ENCODE measurements at regions not wholly inside any gene's neighbourhood (a gene's known extent, or its start where the extent isn't known, plus 50 kb on each side); places are given as distances from the start of the nearest gene placed in this dataset.
"Not testable (repeated sequence)": the region's sequence is repeated elsewhere in the genome, so short reads cannot be mapped to it uniquely, and the experiment has no call there.

DNA sequence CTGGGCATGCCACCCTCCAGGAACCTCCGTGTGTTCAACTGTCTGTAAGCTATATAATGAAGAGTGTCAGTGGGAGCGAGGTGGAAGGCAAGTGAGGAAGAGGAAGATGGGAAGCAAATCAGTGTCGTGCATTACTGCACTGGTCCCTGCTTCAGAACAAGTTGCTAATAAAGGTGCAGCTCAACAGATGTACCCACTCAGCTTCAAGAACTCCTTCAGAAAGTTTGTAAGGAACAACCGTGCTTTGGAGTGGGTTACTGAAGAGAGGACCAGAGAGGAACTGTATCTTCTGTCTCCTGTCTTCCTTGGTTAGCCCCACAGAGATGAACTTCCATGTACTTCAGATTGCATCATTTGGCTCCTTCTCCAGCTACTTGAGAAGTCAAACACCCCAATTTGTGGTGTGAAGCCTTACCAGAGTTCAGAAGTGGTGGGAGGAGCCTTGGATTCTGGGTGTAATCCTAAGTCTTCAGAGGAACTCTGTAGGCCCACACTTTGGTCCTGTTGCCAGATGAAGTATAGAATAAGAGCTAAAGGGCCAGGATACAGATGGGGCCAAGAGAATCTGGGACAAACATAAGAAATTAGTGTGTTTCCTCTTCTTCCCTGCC is 290.5 kb upstream of the PROX1 start:
- H3K27ac Mint-ChIP-seq (ENCODE audit: low read depth): no peak overlapping the region
- peaks cover 6% of the 10 kb centered on the region for H3K9me3 Mint-ChIP-seq
- DNase-seq (ENCODE audit: low spot score in 2 of 2): no peak
- H3K36me3 Mint-ChIP-seq (ENCODE audit: insufficient read depth): no peaks in the 10 kb centered on the region
- H3K27me3 Mint-ChIP-seq: no peaks in the 10 kb centered on the region
- no peak overlapping the region for H3K4me3 Mint-ChIP-seq
- no peaks in the 10 kb centered on the region for H3K4me1 Mint-ChIP-seq
- no peak for ATAC-seq (replicated peaks; ENCODE audit: extremely low read depth, poor library complexity, severe bottlenecking)

DNA sequence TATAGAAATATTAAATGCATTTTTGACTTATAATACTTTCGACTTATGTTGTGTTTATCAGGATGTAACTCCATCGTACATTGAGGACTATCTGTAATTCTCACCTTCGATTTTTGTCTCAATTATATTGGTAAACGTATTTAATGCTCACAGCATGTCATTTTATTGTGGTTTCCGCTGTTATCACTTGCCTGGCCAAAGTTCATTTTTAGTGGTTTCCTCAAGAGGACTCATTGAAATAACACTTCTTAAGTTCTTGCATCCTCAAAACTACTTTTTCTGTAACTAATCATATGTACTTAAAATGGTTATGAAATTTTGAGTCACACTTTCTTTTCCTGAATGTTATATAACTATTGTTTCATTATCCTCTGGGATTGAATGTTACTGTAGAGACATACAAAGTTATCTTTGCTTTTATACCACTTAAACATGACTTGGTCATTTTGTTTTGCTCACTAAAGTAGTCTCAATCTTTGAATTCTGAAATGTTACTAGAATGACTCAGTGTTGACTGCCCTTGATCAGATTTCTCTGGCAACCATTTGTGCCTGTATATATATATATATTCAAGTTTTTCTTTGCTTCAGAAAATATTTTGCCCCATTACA is 289.6 kb upstream of the PROX1 start:
- Mint-ChIP-seq H3K36me3 (ENCODE audit: insufficient read depth) (no peaks in the 10 kb centered on the region), H3K9me3 (peaks cover 7% of the 10 kb centered on the region), H3K27me3 (no peaks in the 10 kb centered on the region), H3K27ac (ENCODE audit: low read depth) (no peak overlapping the region), H3K4me3 (no peak overlapping the region), H3K4me1 (no peaks in the 10 kb centered on the region)
- ATAC-seq (replicated peaks; ENCODE audit: extremely low read depth, poor library complexity, severe bottlenecking) (no peak), DNase-seq (ENCODE audit: low spot score in 2 of 2) (no peak)

DNA sequence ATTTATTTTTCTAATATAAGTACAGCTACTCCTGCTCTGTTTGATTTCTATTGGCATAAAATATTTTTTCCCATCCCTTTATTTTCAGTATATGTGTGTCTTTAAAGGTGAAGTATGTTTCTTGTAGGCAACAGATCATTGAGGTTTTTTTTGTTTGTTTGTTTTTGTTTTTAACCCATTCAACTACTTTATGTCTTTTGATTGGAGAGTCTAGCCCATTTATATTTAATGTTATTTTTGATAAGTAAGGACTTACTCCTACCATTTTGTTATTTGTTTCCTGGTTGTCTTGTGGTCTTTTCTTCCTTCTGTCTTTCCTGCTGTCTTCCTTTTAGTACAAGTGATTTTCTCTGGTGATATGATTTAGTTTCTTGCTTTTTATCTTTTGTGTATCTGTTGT is 285.1 kb upstream of the PROX1 start:
- H3K36me3 Mint-ChIP-seq (ENCODE audit: insufficient read depth): no peaks in the 10 kb centered on the region
- peaks cover 11% of the 10 kb centered on the region for H3K9me3 Mint-ChIP-seq
- H3K4me3 Mint-ChIP-seq: no peak overlapping the region
- ATAC-seq (replicated peaks; ENCODE audit: extremely low read depth, poor library complexity, severe bottlenecking) (no peak), DNase-seq (ENCODE audit: low spot score in 2 of 2) (no peak)
- no peak overlapping the region for H3K27ac Mint-ChIP-seq (ENCODE audit: low read depth)
- no peaks in the 10 kb centered on the region for H3K4me1 Mint-ChIP-seq
- H3K27me3 Mint-ChIP-seq: no peaks in the 10 kb centered on the region

DNA sequence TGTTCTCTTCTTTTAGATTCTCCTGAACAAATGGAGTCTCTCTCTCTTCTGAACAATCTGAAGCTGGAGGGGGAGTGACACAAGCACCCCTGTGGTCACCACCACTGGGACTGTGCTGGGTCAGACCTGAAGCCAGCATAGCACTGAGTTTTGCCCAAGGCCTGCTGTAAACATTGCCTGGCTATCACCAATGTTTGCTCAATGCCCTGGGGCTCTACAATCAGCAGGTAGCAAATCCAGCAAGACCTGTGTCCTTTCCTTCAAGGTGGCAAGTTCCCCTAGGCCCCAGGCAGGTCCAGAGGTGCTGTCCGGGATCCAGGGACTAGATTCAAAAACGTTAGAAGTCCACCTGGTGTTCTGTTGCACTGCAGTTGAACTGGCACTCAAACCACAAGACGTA is 282.8 kb upstream of the PROX1 start:
- ATAC-seq (replicated peaks; ENCODE audit: extremely low read depth, poor library complexity, severe bottlenecking) (no peak), DNase-seq (ENCODE audit: low spot score in 2 of 2) (no peak)
- no peak overlapping the region for H3K27ac Mint-ChIP-seq (ENCODE audit: low read depth)
- H3K27me3 Mint-ChIP-seq: no peaks in the 10 kb centered on the region
- H3K4me3 Mint-ChIP-seq: no peak overlapping the region
- H3K9me3 Mint-ChIP-seq: peaks cover 11% of the 10 kb centered on the region
- no peaks in the 10 kb centered on the region for H3K4me1 Mint-ChIP-seq
- peaks cover 3% of the 10 kb centered on the region for H3K36me3 Mint-ChIP-seq (ENCODE audit: insufficient read depth)

DNA sequence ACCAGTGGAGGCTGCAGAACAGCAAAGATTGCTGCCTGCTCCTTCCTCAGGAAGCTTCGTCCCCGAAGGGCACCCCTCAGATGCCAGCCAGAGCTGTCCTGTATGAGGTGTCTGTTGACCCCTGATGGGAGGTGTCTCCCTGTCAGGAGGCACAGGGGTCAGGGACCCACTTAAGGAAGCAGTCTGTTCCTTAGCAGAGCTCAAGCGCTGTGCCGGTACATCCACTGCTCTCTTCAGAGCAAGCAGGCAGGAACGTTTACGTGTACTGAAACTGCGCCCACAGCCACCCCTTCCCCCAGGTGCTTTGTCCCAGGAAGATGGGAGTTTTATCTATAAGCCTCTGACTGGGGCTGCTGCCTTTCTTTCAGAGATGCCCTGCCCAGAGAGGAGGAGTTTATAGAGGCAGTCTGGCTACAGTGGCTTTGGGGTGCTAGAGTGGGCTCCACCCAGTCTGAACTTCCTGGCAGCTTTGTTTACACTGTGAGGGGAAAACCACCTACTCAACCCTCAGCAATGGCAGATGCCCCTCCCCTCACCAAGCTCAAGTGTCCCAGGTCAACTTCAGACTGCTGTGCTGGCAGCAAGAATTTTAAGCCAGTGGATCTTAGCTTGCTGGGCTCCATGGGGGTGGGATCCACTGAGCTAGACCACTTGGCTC is 275.8 kb upstream of the PROX1 start:
- not testable (repeated sequence) for H3K9me3 Mint-ChIP-seq; H3K4me3 Mint-ChIP-seq; DNase-seq (ENCODE audit: low spot score in 2 of 2); H3K4me1 Mint-ChIP-seq; H3K27ac Mint-ChIP-seq (ENCODE audit: low read depth); ATAC-seq (replicated peaks; ENCODE audit: extremely low read depth, poor library complexity, severe bottlenecking); H3K36me3 Mint-ChIP-seq (ENCODE audit: insufficient read depth)
- peaks cover 13% of the 10 kb centered on the region for H3K27me3 Mint-ChIP-seq

DNA sequence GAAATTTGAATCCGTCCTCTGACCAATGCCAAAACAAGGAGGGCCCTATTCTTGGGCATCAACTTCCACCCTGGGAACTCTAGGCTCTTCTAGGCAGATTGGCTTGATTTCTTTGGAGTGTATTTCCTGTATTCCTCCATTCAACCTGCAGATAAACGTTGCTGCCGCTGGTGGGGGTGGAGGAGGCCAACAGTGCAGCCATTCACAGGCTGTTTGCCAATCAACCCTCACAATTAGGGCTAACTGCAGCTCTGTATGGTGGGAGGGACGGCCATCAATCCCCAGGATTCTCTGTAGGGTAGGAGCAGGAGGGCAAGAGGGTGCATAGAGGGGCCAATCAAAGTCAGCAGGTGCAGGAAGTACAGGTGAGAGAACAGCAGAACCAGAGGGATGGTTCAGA is 273.1 kb upstream of the PROX1 start:
- H3K9me3 Mint-ChIP-seq: peaks cover 14% of the 10 kb centered on the region
- H3K4me1 Mint-ChIP-seq: no peaks in the 10 kb centered on the region
- H3K27ac Mint-ChIP-seq (ENCODE audit: low read depth): no peak overlapping the region
- H3K36me3 Mint-ChIP-seq (ENCODE audit: insufficient read depth): peaks cover 1% of the 10 kb centered on the region
- peaks cover 13% of the 10 kb centered on the region for H3K27me3 Mint-ChIP-seq
- DNase-seq (ENCODE audit: low spot score in 2 of 2): no peak
- no peak overlapping the region for H3K4me3 Mint-ChIP-seq
- no peak for ATAC-seq (replicated peaks; ENCODE audit: extremely low read depth, poor library complexity, severe bottlenecking)

DNA sequence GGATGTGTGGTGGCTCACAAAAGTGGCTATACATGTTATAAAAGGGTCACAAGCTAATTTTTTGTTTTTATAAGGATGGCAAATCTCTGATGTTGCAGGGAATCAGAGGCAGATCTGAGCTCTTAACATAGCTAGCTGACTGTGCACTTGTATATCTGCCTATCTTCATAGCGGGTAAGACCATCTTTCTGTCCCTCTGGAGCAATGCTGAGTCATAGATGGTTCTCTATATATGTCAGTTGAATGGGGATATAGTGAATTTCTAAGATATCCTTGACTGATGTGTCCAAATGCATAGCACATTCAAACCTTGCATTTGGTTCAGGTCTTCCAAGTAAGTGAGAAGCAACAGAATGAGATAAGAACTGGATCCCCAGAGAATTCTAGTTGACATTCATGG is 272.6 kb upstream of the PROX1 start:
- no peaks in the 10 kb centered on the region for H3K36me3 Mint-ChIP-seq (ENCODE audit: insufficient read depth)
- H3K27me3 Mint-ChIP-seq: peaks cover 13% of the 10 kb centered on the region
- no peak overlapping the region for H3K27ac Mint-ChIP-seq (ENCODE audit: low read depth)
- H3K4me1 Mint-ChIP-seq: no peaks in the 10 kb centered on the region
- H3K9me3 Mint-ChIP-seq: peaks cover 14% of the 10 kb centered on the region
- H3K4me3 Mint-ChIP-seq: no peak overlapping the region
- ATAC-seq (replicated peaks; ENCODE audit: extremely low read depth, poor library complexity, severe bottlenecking) (no peak), DNase-seq (ENCODE audit: low spot score in 2 of 2) (no peak)

DNA sequence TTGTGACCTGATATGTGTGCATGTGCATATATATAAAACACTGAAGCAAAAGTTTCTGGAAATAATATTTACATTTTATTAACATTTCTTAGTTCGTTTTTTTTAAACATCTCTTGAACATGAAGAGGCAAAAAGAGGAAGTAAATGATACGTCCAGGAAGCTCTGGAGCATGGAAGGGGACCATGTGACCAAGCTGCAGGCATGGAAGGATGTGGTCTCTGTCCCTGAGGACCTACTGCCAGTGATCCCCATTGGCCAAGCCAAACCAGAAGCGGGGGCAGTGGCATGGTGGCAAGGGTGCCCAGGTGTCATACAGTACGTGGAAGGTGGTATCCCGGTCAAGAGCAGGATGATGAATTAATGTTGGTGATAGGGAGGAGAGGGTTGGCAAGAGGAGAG is 268.3 kb upstream of the PROX1 start:
- peaks cover 8% of the 10 kb centered on the region for H3K27me3 Mint-ChIP-seq
- H3K9me3 Mint-ChIP-seq: peaks cover 15% of the 10 kb centered on the region
- no peak overlapping the region for H3K27ac Mint-ChIP-seq (ENCODE audit: low read depth)
- no peaks in the 10 kb centered on the region for H3K36me3 Mint-ChIP-seq (ENCODE audit: insufficient read depth)
- no peaks in the 10 kb centered on the region for H3K4me1 Mint-ChIP-seq
- H3K4me3 Mint-ChIP-seq: no peak overlapping the region
- no peak for DNase-seq (ENCODE audit: low spot score in 2 of 2)
- no peak for ATAC-seq (replicated peaks; ENCODE audit: extremely low read depth, poor library complexity, severe bottlenecking)

DNA sequence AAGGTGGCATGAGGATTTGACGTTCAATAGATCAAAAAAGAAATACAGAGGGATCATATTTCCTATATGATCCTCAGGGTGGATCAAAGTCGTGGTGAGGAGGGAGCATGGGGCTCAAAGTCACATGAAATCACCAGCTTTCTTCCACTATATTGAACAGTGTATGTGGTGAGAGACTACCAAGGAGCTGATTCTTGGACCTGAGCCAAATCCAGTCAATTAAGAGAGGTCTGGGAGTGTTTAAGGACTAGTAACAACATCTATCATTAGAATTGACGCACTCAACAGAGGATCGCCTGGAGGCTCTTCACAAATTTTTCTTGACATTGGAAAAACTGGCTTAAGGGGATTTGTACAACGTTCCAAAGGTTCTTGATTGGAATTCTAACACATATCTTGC is 267.7 kb upstream of the PROX1 start:
- Mint-ChIP-seq H3K4me1 (no peaks in the 10 kb centered on the region), H3K27ac (ENCODE audit: low read depth) (no peak overlapping the region), H3K36me3 (ENCODE audit: insufficient read depth) (no peaks in the 10 kb centered on the region), H3K27me3 (peaks cover 2% of the 10 kb centered on the region), H3K4me3 (no peak overlapping the region), H3K9me3 (peaks cover 15% of the 10 kb centered on the region)
- DNase-seq (ENCODE audit: low spot score in 2 of 2) (no peak), ATAC-seq (replicated peaks; ENCODE audit: extremely low read depth, poor library complexity, severe bottlenecking) (no peak)

DNA sequence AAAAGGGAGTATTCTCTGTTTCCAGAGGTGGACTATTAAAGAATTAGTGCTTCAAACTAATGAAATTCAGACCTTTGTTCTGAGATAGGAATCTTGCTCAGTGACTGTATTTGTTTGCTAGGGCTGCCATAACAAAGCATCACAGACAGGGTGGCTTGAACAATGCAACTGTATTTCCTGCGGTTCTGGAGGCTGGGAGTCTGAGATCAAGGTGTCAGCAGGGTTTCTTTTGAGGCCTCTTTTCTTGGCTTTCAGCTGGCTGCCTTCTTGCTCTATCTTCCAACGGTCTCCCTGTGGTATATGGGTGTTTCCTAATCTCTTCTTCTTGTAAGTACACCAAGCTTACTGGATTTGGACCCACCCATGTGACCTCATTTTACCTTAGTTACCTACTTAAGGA is 264.6 kb upstream of the PROX1 start:
- Mint-ChIP-seq H3K4me1 (no peaks in the 10 kb centered on the region), H3K4me3 (no peak overlapping the region)
- DNase-seq (ENCODE audit: low spot score in 2 of 2): no peak

DNA sequence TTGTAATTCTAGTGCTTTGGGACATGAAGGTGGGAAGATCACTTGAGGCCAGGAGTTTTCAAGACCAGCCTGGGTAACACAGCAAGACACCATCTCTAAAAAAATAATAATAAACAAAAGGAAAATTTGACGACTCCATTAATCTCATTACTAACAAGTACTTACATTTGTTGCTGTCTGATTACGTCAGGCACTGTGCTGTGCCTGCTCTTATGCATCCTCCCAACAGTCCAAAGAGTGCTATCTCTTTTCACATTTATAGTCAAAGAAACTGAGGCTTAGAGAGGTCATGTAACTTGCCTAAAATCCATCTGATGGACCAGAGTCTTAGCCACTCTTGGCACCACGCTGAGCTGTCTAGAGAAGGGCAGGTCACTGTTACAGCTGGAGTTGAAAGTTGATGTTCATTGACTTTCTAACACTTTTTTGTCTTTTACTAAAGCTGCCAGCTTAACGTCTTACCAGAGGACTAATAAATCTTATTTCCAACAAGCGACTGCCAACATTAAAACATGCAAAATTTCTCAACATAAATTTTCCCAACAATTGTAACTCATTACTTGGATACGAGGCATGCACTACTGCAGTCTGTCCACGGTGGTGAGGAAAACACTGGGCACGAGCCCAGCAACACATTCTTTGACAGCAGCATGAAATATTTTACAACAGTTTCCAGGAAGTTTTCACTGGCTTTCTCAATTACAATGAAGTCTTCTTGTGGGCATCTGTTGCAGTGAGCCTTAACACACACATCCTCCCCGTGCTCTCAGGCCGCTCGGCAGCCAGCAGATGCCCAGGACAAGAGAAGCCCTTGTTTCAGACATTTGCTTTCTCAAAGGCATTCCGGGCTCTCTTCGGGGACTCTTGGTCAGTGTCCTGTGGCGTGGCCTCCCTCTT is 262.9 kb upstream of the PROX1 start:
- Mint-ChIP-seq H3K36me3 (ENCODE audit: insufficient read depth) (no peaks in the 10 kb centered on the region), H3K27me3 (no peaks in the 10 kb centered on the region), H3K27ac (ENCODE audit: low read depth) (no peak overlapping the region), H3K9me3 (peaks cover 17% of the 10 kb centered on the region), H3K4me1 (no peaks in the 10 kb centered on the region), H3K4me3 (no peak overlapping the region)
- DNase-seq (ENCODE audit: low spot score in 2 of 2): no peak
- no peak for ATAC-seq (replicated peaks; ENCODE audit: extremely low read depth, poor library complexity, severe bottlenecking)

More for the DNA sequence above, 264.6 kb upstream of the PROX1 start:
- H3K36me3 Mint-ChIP-seq (ENCODE audit: insufficient read depth): no peaks in the 10 kb centered on the region
- no peaks in the 10 kb centered on the region for H3K27me3 Mint-ChIP-seq
- no peak overlapping the region for H3K27ac Mint-ChIP-seq (ENCODE audit: low read depth)
- H3K9me3 Mint-ChIP-seq: peaks cover 15% of the 10 kb centered on the region
- no peak for ATAC-seq (replicated peaks; ENCODE audit: extremely low read depth, poor library complexity, severe bottlenecking)

DNA sequence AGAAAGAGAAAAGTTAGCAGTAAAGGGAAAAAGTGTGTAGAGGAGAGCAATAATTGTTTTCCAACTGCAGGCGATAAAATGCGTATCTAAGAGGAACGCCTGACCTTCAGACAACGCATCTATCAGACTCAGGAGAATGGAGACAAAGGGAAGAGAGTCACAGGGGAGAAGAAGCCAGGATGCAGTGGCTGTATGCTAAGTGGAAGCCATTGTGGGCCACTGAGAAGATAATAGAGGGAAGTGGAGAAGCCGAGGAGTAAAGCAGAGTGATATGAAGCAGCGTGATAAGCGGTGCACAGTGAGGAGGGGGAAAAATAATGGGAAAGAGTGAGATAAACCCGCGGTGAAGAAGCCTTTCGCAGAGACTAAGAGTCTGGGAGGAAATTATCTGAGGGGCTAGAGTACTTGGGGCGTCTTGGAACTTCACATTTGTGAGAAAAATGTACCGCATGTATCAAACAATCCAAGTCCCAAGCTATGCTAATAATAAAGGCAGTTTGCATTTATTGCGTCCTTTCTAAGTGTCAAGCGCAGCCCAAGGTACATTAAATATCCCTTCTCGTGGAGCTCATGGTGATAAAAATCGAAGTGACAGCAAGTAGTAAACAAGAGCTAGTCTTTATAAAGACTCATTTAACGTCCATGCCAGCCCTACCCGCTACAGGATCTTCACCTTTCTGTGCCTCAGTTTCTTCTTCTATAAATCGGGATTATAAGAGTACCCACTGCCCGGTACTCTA is 259.8 kb upstream of the PROX1 start:
- H3K36me3 Mint-ChIP-seq (ENCODE audit: insufficient read depth): no peaks in the 10 kb centered on the region
- H3K9me3 Mint-ChIP-seq: peaks cover 13% of the 10 kb centered on the region
- H3K27ac Mint-ChIP-seq (ENCODE audit: low read depth): no peak overlapping the region
- no peaks in the 10 kb centered on the region for H3K27me3 Mint-ChIP-seq
- H3K4me3 Mint-ChIP-seq: no peak overlapping the region
- no peaks in the 10 kb centered on the region for H3K4me1 Mint-ChIP-seq
- DNase-seq (ENCODE audit: low spot score in 2 of 2) (no peak), ATAC-seq (replicated peaks; ENCODE audit: extremely low read depth, poor library complexity, severe bottlenecking) (no peak)

Data from central memory CD8-positive, alpha-beta T cell (primary cell).